Activated T-helper 2 cell treated with anti-CD3 and anti-CD28 coated beads, Interferon-gamma antibody, Interleukin-2, Interleukin-4, amounts not matched to agents 10 μg/mL and 5 μg/mL and 100 μg/mL, durations not matched to agents 14 hours and 24 hours and 36 hours (primary cell): ENCODE measurements at regions not wholly inside any gene's neighbourhood (a gene's known extent, or its start where the extent isn't known, plus 50 kb on each side); places are given as distances from the start of the nearest gene placed in this dataset.

Experiments used
- DNase-seq: peaks from one replicate; pipeline ENCODE4 v3.0.0; 2021; ENCODE audit warnings: low spot score
- H3K27ac Mint-ChIP-seq: one replicate; pipeline ENCODE4 v1.8.0; 2021; ENCODE audit warnings: mixed read lengths
- H3K27me3 Mint-ChIP-seq: one replicate; pipeline ENCODE4 v1.8.0; 2021; ENCODE audit warnings: low read depth, mixed read lengths
- H3K36me3 Mint-ChIP-seq: one replicate; pipeline ENCODE4 v1.8.0; 2021; ENCODE audit warnings: low read depth, mixed read lengths
- H3K4me1 Mint-ChIP-seq: one replicate; pipeline ENCODE4 v1.8.0; 2021; ENCODE audit warnings: low read depth, mixed read lengths
- H3K4me3 Mint-ChIP-seq: one replicate; pipeline ENCODE4 v1.8.0; 2021; ENCODE audit warnings: low read depth, mild to moderate bottlenecking, moderate library complexity, mixed read lengths
- H3K9me3 Mint-ChIP-seq: one replicate; pipeline ENCODE4 v1.8.0; 2021; ENCODE audit warnings: mixed read lengths
- intact Hi-C: fragments of 100-400 bp; cut with micrococcal nuclease; formaldehyde crosslinking; loops from one replicate; pipeline ENCODE4 v1.15.1; 2023

DNA sequence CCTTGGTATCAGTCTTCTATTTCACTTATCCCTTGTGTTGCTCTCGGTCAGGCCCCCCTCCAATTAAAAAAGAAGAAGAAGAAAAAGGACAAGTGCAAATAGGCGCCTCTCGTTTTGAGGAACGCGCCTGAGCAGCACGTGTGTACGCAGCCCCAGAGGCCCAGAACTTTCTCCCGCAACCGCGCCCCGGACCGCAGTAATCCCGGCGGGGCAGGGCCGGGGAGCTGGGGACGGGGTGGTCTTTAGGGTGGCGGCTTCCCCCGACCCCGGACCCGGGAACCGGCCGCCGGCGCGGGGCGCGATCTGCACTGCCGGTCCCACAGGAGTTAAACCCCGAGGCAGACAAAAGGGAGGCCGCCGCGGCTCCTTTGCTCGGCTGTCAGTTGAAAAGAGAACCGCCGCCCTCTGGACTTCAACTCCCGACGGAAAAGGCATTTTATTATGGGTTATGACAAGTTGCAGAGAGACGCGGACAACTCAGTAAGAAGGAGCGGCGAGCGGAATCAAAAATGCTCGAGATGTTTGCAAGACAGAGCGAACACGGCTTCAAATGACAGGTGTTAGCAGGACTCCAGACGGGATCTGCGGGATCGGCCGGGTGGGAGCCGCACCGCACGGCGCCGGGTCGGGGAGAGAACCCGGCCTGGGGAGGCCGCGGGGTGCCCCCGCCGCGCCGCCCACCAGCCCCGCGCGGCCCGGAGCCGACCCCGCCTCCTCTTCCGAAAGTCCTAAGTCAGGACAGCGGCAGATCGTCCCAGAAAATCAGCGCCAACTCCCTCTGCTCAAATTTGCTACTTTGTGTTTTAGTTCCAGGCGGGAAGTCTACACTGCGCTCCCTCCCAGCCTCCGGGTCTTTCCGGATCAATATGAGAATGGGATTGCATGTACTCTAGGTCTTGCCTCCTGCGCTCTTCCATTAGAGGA lies 79.0 kb downstream of the NR2F2 start:
- H3K9me3 Mint-ChIP-seq, result no peaks in the 10 kb centered on the region
- DNase-seq, result no peak
- no peak overlapping the region for H3K27ac Mint-ChIP-seq

GRCh38 chr15:96410175-96411055 lies 79.9 kb downstream of the NR2F2 start:
- intact Hi-C loops, result loop anchor here (5.0 kb wide), 1 partner anchor 83 kb away; no protein-coding TSS in a partner anchor
- DNase-seq, result no peak
- H3K27me3 Mint-ChIP-seq, result peaks cover 80% of the 10 kb centered on the region
- H3K9me3 Mint-ChIP-seq, result no peaks in the 10 kb centered on the region
- H3K27ac Mint-ChIP-seq, result no peak overlapping the region
- H3K4me1 Mint-ChIP-seq, result no peaks in the 10 kb centered on the region
- H3K4me3 Mint-ChIP-seq, result no peak overlapping the region
- H3K36me3 Mint-ChIP-seq, result no peaks in the 10 kb centered on the region

More for the DNA sequence above, 79.0 kb downstream of the NR2F2 start:
- Mint-ChIP-seq H3K4me1 (no peaks in the 10 kb centered on the region), H3K27me3 (peaks cover 72% of the 10 kb centered on the region), H3K36me3 (no peaks in the 10 kb centered on the region), H3K4me3 (no peak overlapping the region)
- intact Hi-C loops, result loop anchor here (2.0 to 5.0 kb wide), 2 partner anchors 43 to 82 kb away; no protein-coding TSS in a partner anchor

DNA sequence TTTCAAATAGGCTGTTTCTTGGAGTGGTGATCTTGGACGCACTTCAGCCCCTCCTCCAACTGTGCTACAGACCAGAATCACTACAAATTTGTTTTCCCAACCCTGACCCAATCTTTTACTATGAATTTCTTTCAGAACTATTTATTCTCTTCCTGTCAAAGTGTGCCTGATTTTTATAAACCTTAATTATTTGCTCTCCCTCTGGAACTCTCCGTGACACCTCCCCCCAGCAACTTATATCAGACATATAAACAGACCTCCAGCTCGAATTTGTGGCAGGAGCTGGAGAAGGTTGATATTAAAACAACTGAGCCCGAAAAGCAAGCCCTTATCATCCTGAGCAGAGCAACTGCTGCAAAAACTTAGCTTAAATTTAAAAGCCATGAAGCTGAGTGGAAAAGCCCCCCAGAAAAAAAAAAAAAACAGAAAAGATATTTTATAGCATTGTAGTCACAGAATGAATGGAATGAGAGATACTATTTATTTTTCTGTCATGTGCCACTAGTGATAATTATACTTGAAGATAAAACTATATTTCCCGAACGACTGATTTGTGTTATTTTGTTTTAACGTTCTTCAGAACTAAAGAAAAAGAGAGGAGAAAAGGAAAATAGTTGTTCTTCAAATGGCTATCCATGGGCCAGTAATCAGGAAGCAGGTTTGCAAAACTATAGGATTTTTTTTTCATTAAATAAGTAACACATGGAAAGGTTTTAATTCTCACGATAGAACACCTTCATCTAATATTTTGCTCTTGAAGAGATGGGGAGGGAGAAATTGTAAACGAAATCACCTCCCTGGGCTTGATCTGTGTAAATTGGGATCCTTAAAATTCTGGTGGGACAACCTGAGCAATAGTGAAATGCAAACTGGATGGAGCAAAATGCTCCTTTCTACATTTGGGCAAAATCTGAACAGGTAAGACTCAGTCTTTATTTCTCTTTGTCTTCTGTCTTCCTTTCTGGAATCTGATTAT lies 80.8 kb downstream of the NR2F2 start:
- Mint-ChIP-seq H3K4me1 (no peaks in the 10 kb centered on the region), H3K4me3 (no peak overlapping the region), H3K27ac (no peak overlapping the region), H3K27me3 (peaks cover 85% of the 10 kb centered on the region), H3K36me3 (no peaks in the 10 kb centered on the region), H3K9me3 (no peaks in the 10 kb centered on the region)
- no peak for DNase-seq
- intact Hi-C loops, result loop anchor here (5.0 kb wide), 1 partner anchor 84 kb away; no protein-coding TSS in a partner anchor

GRCh38 chr15:96412045-96412905 lies 81.8 kb downstream of the NR2F2 start:
- Mint-ChIP-seq H3K4me3 (no peak overlapping the region), H3K4me1 (no peaks in the 10 kb centered on the region), H3K27me3 (peaks cover 84% of the 10 kb centered on the region), H3K9me3 (no peaks in the 10 kb centered on the region), H3K36me3 (no peaks in the 10 kb centered on the region), H3K27ac (no peak overlapping the region)
- DNase-seq, result no peak
- intact Hi-C loops, result loop anchor here (5.0 kb wide), 1 partner anchor 85 kb away; no protein-coding TSS in a partner anchor

GRCh38 chr15:96412906-96413231 lies 82.4 kb downstream of the NR2F2 start:
- no peaks in the 10 kb centered on the region for H3K9me3 Mint-ChIP-seq
- H3K27ac Mint-ChIP-seq, result no peak overlapping the region
- no peaks in the 10 kb centered on the region for H3K36me3 Mint-ChIP-seq
- peaks cover 85% of the 10 kb centered on the region for H3K27me3 Mint-ChIP-seq
- DNase-seq, result no peak
- H3K4me1 Mint-ChIP-seq, result no peaks in the 10 kb centered on the region
- H3K4me3 Mint-ChIP-seq, result no peak overlapping the region
- intact Hi-C loops, result loop anchor here (5.0 kb wide), 1 partner anchor 86 kb away; no protein-coding TSS in a partner anchor

- Mint-ChIP-seq H3K27me3 (peaks cover 88% of the 10 kb centered on the region), H3K4me3 (no peak overlapping the region), H3K4me1 (no peaks in the 10 kb centered on the region), H3K27ac (no peak overlapping the region), H3K9me3 (no peaks in the 10 kb centered on the region), H3K36me3 (no peaks in the 10 kb centered on the region)
- no peak for DNase-seq
- intact Hi-C loops, result loop anchor here (5.0 kb wide), 1 partner anchor 86 kb away; no protein-coding TSS in a partner anchor
These were observed 83.2 kb downstream of the NR2F2 start for GRCh38 chr15:96413657-96414056.

GRCh38 chr15:96414875-96415274 lies 84.4 kb downstream of the NR2F2 start:
- no peak overlapping the region for H3K4me3 Mint-ChIP-seq
- no peaks in the 10 kb centered on the region for H3K36me3 Mint-ChIP-seq
- no peaks in the 10 kb centered on the region for H3K4me1 Mint-ChIP-seq
- intact Hi-C loops, result loop anchor here (5.0 kb wide), 2 partner anchors 68 to 88 kb away; no protein-coding TSS in a partner anchor
- no peaks in the 10 kb centered on the region for H3K9me3 Mint-ChIP-seq
- no peak overlapping the region for H3K27ac Mint-ChIP-seq
- peaks cover 90% of the 10 kb centered on the region for H3K27me3 Mint-ChIP-seq
- no peak for DNase-seq

GRCh38 chr15:96415513-96416217 lies 85.2 kb downstream of the NR2F2 start:
- Mint-ChIP-seq H3K4me1 (no peaks in the 10 kb centered on the region), H3K36me3 (no peaks in the 10 kb centered on the region), H3K9me3 (no peaks in the 10 kb centered on the region), H3K27me3 (peaks cover 85% of the 10 kb centered on the region), H3K27ac (no peak overlapping the region), H3K4me3 (no peak overlapping the region)
- DNase-seq, result no peak
- intact Hi-C loops, result loop anchor here (2.0 to 5.0 kb wide), 2 partner anchors 59 to 68 kb away; no protein-coding TSS in a partner anchor

DNA sequence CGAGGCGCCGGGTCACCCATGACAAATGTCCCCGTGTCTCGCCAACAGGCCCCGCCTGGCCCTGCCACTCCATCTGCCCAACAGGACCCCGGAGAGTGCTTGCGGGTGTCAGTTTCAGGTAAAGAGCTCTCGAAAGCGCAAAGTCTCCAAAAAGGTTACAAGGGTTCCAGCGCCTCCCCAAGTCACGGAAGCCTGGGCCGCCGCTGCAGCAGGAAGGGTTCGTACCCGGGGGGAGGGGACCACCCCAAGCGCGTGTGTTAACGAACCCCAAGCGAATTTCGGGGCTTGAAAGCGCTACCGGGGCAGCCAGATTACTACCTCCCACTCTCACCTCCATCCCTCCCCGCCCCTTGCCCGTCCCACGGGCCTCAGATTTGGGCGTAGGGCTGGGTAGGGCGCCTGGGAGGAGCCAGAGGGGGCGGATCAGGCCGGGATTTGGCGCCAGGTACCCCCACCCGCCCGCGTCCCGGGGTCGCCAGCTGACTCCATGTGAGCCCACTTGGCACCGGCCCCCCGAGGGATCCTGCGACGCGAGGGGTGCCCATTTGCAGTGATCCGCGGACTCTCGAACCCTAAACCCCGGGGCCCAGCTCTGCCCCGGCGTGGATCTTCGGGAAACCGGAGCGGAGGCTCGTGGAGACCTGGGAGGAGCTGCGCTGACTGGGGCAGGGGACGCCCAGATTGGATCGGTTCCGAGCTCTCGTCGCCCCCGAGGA lies 85.9 kb downstream of the NR2F2 start:
- DNase-seq, result no peak
- no peaks in the 10 kb centered on the region for H3K36me3 Mint-ChIP-seq
- no peak overlapping the region for H3K27ac Mint-ChIP-seq
- no peaks in the 10 kb centered on the region for H3K9me3 Mint-ChIP-seq
- intact Hi-C loops, result loop anchor here (2.0 to 5.0 kb wide), 2 partner anchors 60 to 69 kb away; no protein-coding TSS in a partner anchor
- no peak overlapping the region for H3K4me3 Mint-ChIP-seq
- H3K27me3 Mint-ChIP-seq, result peaks cover 80% of the 10 kb centered on the region
- H3K4me1 Mint-ChIP-seq, result no peaks in the 10 kb centered on the region

- H3K27me3 Mint-ChIP-seq, result peaks cover 79% of the 10 kb centered on the region
- no peak overlapping the region for H3K4me3 Mint-ChIP-seq
- H3K36me3 Mint-ChIP-seq, result no peaks in the 10 kb centered on the region
- no peaks in the 10 kb centered on the region for H3K4me1 Mint-ChIP-seq
- H3K27ac Mint-ChIP-seq, result no peak overlapping the region
- intact Hi-C loops, result loop anchor here (2.0 to 5.0 kb wide), 2 partner anchors 60 to 70 kb away; no protein-coding TSS in a partner anchor
- DNase-seq, result no peak
- H3K9me3 Mint-ChIP-seq, result no peaks in the 10 kb centered on the region
These were observed 86.6 kb downstream of the NR2F2 start for GRCh38 chr15:96416934-96417759.
